Neutrophil (primary cell): ENCODE measurements at regions not wholly inside any gene's neighbourhood (a gene's known extent, or its start where the extent isn't known, plus 50 kb on each side); places are given as distances from the start of the nearest gene placed in this dataset.

Experiments
- H3K27ac ChIP-seq: fragments of 200-600 bp; sonication (generic); 2 replicates; pipeline ENCODE4 v1.5.1; 2016; ENCODE audit warnings: mild to moderate bottlenecking, moderate library complexity
- H3K27me3 ChIP-seq: fragments of 200-600 bp; sonication (generic); 2 replicates; pipeline ENCODE4 v1.6.0; 2016; ENCODE audit warnings: mild to moderate bottlenecking
- H3K36me3 ChIP-seq: fragments of 200-600 bp; sonication (generic); 2 replicates; pipeline ENCODE4 v1.5.1; 2017
- H3K4me1 ChIP-seq, 2 experiments: fragments of 200-600 bp in 1 of 2; sonication (generic) in 1 of 2; 1 replicate in 1 of 2; 2 replicates in 1 of 2; pipeline versions ENCODE4 v1.5.1 to v1.6.1; 2013 to 2016; ENCODE audit warnings: low read depth in 1 of 2, low read length in 1 of 2, mild to moderate bottlenecking in 1 of 2, moderate library complexity in 1 of 2; ENCODE audit not compliant: control insufficient read depth in 1 of 2, insufficient read depth in 1 of 2
- H3K4me3 ChIP-seq, 2 experiments: fragments of 200-600 bp in 1 of 2; sonication (generic) in 1 of 2; 1 replicate in 1 of 2; 2 replicates in 1 of 2; pipeline ENCODE4 v1.5.1; 2013 to 2016; ENCODE audit warnings: low read depth in 1 of 2, low read length in 1 of 2, mild to moderate bottlenecking in 1 of 2, moderate library complexity in 1 of 2
- H3K9me3 ChIP-seq: fragments of 200-600 bp; sonication (generic); 2 replicates; pipeline ENCODE4 v1.5.1; 2016
- TF ChIP-seq, protein P1 (sequence below): fragments of 200-600 bp; sonication (generic); IDR thresholded peaks from 2 replicates; pipeline ENCODE4 v1.5.1; 2016; ENCODE audit warnings: antibody characterized with exemption

DNA sequence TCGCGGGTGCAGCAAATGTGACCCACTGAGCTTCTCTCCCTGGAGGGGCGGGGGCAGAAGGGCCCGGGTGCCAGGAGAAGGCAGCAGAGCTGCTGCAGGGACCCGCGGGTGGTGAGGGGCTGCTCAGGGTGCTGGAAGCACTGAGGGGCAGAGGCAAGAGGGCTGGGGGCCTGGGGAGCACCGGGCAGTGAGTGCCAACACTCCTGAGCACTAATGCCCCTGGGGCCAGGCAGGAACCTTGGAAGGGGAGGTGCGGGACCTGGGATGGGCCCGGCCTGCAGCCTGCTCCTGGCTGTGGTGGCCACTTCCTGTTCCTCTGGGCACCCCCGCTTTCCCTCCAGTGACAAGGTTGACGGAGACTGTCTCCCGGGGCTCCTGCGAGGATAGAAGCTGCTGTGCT, 66.5 kb upstream of the ADRA2C start:
- H3K27me3 ChIP-seq = peaks cover 58% of the 10 kb centered on the region
- H3K36me3 ChIP-seq = no peaks in the 10 kb centered on the region
- no peaks in the 10 kb centered on the region for H3K9me3 ChIP-seq
- no peak overlapping the region for H3K27ac ChIP-seq
- TF ChIP-seq, protein P1, sequence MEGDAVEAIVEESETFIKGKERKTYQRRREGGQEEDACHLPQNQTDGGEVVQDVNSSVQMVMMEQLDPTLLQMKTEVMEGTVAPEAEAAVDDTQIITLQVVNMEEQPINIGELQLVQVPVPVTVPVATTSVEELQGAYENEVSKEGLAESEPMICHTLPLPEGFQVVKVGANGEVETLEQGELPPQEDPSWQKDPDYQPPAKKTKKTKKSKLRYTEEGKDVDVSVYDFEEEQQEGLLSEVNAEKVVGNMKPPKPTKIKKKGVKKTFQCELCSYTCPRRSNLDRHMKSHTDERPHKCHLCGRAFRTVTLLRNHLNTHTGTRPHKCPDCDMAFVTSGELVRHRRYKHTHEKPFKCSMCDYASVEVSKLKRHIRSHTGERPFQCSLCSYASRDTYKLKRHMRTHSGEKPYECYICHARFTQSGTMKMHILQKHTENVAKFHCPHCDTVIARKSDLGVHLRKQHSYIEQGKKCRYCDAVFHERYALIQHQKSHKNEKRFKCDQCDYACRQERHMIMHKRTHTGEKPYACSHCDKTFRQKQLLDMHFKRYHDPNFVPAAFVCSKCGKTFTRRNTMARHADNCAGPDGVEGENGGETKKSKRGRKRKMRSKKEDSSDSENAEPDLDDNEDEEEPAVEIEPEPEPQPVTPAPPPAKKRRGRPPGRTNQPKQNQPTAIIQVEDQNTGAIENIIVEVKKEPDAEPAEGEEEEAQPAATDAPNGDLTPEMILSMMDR = no peak
- H3K4me3 ChIP-seq = no peak overlapping the region
- no peaks in the 10 kb centered on the region for H3K4me1 ChIP-seq

DNA sequence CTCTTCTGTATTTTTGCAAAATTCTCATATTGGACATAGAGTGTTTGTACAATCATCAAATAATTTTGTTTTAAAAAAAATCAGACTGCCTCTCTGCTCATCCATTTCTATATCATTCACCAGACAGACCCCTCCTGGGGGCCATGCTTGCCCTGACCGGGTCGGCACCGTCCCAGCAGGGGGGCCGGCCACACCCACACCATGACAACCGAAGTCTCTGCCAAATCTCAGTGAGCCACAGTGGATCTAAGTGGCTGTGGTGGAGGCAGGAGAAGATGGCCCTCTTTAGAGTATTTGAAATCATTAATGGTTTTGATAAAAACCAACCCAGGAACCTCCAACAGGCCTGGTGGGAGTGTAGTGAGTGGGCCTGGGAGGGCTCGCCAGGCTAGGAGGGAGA, 66.9 kb upstream of the ADRA2C start:
- H3K36me3 ChIP-seq = no peaks in the 10 kb centered on the region
- H3K9me3 ChIP-seq = no peaks in the 10 kb centered on the region
- H3K4me1 ChIP-seq = no peaks in the 10 kb centered on the region
- no peak overlapping the region for H3K27ac ChIP-seq
- TF ChIP-seq, protein P1 = no peak
- H3K4me3 ChIP-seq = no peak overlapping the region
- H3K27me3 ChIP-seq = peaks cover 57% of the 10 kb centered on the region

DNA sequence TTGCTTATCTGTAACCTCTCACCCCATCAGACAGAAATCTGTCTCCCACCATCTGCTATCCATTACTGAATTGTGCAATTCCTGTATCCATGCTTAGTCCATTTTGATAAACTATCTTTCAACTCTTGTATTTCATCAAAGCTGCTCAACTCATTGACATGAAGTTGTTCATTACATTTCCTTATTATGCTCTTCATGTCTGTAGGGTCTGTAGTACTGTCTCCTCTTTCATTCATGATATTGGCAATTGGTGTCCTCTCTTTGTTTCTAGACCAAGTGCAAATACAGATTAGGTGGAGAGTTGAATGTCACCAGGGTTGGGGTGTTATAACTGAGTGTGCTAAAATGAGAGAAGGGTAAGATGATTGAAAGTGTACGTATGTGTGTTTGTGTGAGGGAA, 69.2 kb upstream of the ADRA2C start:
- H3K27ac ChIP-seq = no peak overlapping the region
- TF ChIP-seq, protein P1 = no peak
- H3K4me3 ChIP-seq = no peak overlapping the region
- no peaks in the 10 kb centered on the region for H3K9me3 ChIP-seq
- H3K27me3 ChIP-seq = peaks cover 46% of the 10 kb centered on the region
- no peaks in the 10 kb centered on the region for H3K36me3 ChIP-seq
- no peaks in the 10 kb centered on the region for H3K4me1 ChIP-seq

DNA sequence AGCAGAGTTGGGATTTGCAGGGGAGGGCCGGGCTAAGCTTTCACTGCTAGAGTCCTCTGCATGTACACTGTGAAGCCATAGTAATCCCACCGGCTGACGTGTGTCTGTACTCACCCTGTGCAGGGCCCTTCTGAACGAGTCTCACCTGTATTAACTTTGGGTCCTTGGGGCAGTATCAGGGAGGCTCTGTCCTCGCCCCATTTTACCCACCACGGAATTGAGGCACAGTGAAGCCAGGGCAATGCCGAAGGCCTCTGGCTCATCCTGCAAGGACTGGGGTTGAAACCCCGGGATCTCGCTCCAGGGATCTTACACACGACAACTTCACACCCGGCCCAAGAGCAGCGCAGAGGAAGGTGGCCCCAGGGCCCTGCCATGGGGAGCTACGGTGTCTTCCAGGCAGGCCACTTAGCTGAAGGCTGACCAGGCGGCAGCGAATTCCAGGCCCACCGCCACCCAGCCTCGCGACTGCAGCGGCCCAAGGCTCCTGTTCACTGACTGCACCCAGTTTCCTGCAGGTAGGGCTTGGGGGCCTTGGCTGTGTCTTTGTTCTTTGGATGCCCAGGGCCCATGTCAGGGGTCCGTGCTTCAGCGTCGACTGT, 75.5 kb upstream of the ADRA2C start:
- no peaks in the 10 kb centered on the region for H3K36me3 ChIP-seq
- no peaks in the 10 kb centered on the region for H3K4me1 ChIP-seq
- TF ChIP-seq, protein P1 = no peak
- no peak overlapping the region for H3K4me3 ChIP-seq
- H3K27me3 ChIP-seq = peaks cover 25% of the 10 kb centered on the region
- no peaks in the 10 kb centered on the region for H3K9me3 ChIP-seq
- no peak overlapping the region for H3K27ac ChIP-seq

DNA sequence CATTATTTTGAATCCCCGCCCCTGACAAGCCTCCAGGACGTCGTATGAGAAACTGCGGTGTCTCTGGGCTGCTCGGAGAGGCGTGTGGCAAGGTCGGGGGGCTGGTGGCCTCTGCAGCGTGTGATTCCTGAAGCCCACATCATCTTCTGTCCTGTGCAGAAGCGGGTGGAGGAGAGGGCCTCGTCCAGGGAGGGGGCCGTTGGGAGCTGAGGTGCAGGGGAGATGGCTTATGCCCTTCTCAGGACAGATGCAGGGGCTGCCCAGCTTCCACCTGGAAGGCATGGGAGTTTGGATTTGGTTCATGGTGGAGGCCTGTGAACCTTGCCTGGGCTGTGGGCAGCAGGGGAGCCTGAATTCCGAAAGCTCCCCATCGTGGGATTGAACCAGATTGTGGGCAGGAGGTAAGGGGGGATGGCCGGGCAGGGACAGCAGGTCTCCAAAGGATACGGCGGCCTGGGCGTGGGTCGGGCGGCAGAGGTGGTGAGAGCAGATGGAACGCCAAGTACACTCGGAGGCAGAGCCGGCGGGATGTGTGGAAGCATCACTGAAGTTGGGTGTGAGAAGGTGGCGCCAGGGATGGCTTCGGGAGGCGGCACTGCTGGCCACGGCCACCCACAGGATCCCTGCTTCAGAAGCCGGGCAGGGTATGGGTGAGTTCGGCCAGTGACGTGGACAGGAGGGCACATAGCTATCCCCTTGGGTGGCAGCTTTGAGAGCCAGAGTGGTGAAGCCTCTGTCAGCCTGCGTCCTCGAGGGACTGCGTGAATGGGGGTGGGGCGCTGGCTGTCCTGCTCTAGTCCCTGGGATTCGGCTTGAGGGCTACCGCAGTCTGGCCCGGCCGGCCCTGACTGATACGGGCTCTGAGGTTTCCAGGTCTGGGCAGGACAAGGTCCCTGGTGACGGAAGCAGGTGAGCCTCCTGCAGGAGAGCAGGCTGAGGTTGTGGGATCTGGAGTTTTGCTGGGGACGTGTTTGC, 76.3 kb upstream of the ADRA2C start:
- peaks cover 22% of the 10 kb centered on the region for H3K27me3 ChIP-seq
- TF ChIP-seq, protein P1 = no peak
- no peaks in the 10 kb centered on the region for H3K9me3 ChIP-seq
- H3K4me1 ChIP-seq = no peaks in the 10 kb centered on the region
- no peak overlapping the region for H3K4me3 ChIP-seq
- no peaks in the 10 kb centered on the region for H3K36me3 ChIP-seq
- H3K27ac ChIP-seq = no peak overlapping the region
